WERI-Rb-1 (cell line): ENCODE measurements at regions not wholly inside any gene's neighbourhood (a gene's known extent, or its start where the extent isn't known, plus 50 kb on each side); places are given as distances from the start of the nearest gene placed in this dataset.

Experiments used
- DNase-seq: peaks from one replicate; pipeline ENCODE4 v3.0.0-alpha.2; 2020
- H3K27ac ChIP-seq: fragments of 250-450 bp; sonication (Bioruptor Pico); 2 replicates; pipeline ENCODE4 v1.5.1; 2020; ENCODE audit warnings: mild to moderate bottlenecking, moderate library complexity
- H3K27me3 ChIP-seq: fragments of 250-450 bp; sonication (Bioruptor Pico); 2 replicates; pipeline ENCODE4 v1.5.1; 2021; ENCODE audit warnings: mild to moderate bottlenecking, low read depth, moderate library complexity; ENCODE audit not compliant: insufficient read depth, severe bottlenecking
- H3K36me3 ChIP-seq: fragments of 250-450 bp; sonication (Bioruptor Pico); 2 replicates; pipeline ENCODE4 v1.5.1; 2020; ENCODE audit warnings: mild to moderate bottlenecking, moderate library complexity
- H3K4me3 ChIP-seq: 2 replicates; pipeline ENCODE4 v1.5.1; 2011; ENCODE audit warnings: low read depth, mild to moderate bottlenecking, control low read depth, low read length
- H3K9me3 ChIP-seq: fragments of 250-450 bp; sonication (Bioruptor Pico); 2 replicates; pipeline ENCODE4 v1.5.1; 2021; ENCODE audit warnings: mild to moderate bottlenecking, moderate library complexity; ENCODE audit not compliant: severe bottlenecking
- TF ChIP-seq, protein P1 (sequence below): IDR thresholded peaks from 2 replicates; pipeline ENCODE4 v1.5.1; 2011; ENCODE audit warnings: low read depth, mild to moderate bottlenecking, control low read depth, inconsistent platforms, low read length

DNA sequence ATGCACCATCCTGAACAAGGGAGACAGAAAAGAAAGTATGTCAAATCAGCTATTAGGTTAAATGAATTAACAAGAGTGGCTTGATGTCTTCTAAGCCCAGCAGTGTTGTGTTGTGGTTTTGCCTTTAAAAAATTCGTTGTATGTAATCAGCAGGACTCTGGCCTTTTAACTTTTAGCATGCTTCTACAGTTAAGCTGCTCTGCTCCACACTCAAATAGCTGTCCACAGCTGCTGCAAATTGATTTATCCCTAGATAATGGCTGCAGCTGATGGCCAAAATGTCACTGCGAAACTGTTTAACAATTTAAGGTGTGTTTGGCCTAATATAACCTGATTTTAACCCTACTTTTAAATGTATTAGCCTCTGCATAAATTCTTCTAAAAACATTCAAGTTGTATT lies 85.8 kb downstream of the CXXC4 start:
- Histone ChIP-seq H3K4me3 (no peak overlapping the region), H3K9me3 (no peaks in the 10 kb centered on the region), H3K27me3 (no peaks in the 10 kb centered on the region), H3K36me3 (no peaks in the 10 kb centered on the region), H3K27ac (no peak overlapping the region)
- TF ChIP-seq, protein P1, sequence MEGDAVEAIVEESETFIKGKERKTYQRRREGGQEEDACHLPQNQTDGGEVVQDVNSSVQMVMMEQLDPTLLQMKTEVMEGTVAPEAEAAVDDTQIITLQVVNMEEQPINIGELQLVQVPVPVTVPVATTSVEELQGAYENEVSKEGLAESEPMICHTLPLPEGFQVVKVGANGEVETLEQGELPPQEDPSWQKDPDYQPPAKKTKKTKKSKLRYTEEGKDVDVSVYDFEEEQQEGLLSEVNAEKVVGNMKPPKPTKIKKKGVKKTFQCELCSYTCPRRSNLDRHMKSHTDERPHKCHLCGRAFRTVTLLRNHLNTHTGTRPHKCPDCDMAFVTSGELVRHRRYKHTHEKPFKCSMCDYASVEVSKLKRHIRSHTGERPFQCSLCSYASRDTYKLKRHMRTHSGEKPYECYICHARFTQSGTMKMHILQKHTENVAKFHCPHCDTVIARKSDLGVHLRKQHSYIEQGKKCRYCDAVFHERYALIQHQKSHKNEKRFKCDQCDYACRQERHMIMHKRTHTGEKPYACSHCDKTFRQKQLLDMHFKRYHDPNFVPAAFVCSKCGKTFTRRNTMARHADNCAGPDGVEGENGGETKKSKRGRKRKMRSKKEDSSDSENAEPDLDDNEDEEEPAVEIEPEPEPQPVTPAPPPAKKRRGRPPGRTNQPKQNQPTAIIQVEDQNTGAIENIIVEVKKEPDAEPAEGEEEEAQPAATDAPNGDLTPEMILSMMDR, result no peak
- no peak for DNase-seq

DNA sequence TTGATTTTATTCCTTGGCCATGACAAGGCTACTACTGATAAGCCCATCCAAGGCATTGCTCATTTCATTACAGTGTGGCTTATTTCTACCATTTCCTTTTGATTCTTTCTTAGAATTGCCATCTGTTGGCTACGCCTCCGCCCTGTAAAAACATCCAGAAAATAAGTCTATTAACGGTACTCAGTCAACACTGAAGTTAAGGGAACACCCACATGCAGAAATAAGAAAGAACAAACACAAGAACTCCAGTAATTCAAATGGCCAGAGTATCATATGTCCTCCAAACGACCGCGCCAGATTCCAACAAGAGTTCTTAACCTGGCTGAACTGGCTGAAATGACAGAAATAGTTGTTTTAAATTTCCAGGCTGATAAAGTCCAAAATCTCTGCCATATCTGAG lies 90.3 kb downstream of the CXXC4 start:
- Histone ChIP-seq H3K36me3 (no peaks in the 10 kb centered on the region), H3K27me3 (no peaks in the 10 kb centered on the region), H3K4me3 (no peak overlapping the region), H3K27ac (no peak overlapping the region), H3K9me3 (peaks cover 3% of the 10 kb centered on the region)
- DNase-seq, result no peak
- TF ChIP-seq, protein P1, result no peak

DNA sequence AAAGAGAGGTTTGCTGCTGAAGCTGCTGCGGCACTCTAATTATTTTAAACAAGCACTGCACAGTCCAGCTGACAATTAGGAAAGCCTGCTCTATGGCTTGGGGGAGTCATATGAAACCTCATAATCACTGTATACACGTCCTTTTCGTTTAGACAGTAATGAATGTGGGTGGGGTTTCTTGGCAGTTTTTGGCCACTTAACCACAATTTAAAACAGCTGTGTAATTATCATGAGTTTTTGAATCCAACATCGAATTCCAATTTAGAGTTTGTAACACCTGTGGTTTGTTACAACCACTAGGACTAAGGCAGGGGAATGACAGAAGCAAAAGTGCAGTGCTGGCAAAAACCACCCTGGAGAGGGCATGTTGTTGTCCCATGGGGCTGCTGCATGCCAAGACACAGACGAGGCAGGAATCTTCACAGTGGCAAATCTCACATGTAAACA lies 99.5 kb downstream of the CXXC4 start:
- Histone ChIP-seq H3K27ac (no peak overlapping the region), H3K36me3 (no peaks in the 10 kb centered on the region), H3K4me3 (no peak overlapping the region), H3K9me3 (no peaks in the 10 kb centered on the region), H3K27me3 (no peaks in the 10 kb centered on the region)
- no peak for DNase-seq
- TF ChIP-seq, protein P1, result no peak

DNA sequence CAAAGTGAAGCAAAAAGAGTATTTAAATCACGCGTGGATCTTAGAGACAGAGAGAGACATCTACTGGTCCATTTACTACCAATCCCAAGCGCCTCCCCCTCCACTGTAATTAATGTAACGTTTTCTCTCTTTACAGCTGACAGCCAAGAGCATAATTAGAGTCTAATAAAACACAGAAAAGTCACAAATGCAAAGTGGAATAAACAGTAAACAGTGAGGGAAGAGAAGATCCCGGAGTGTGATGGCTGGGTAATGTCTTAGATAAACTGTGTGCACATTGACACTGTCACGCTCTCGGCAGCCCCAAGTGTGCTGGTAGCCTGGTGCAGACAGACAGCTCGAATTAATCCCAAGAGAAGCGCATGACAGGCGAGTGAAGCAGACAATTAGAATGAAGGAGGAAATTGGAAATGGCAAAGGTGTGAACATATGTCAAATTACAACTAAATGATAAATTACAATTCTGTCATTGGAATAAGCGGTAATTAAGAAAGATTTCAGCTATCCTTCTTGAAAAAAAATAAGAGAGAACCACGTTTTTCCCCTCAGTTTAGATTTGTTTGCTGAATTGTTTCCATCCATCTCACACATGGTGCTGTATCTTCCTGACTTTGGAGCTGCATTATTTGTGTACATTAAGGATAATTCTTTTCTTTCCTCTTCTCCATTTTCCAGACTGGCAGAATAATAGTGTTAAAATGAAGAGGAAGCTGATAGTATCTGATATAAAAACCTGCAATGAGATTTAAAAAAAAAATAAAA lies 100.1 kb downstream of the CXXC4 start:
- Histone ChIP-seq H3K9me3 (no peaks in the 10 kb centered on the region), H3K27ac (no peak overlapping the region), H3K4me3 (peak overlapping the region; percentile 54), H3K27me3 (no peaks in the 10 kb centered on the region), H3K36me3 (no peaks in the 10 kb centered on the region)
- TF ChIP-seq, protein P1, result peak; percentile 11; the same call in 1 of the 2 replicates
- peak; percentile 63 for DNase-seq

DNA sequence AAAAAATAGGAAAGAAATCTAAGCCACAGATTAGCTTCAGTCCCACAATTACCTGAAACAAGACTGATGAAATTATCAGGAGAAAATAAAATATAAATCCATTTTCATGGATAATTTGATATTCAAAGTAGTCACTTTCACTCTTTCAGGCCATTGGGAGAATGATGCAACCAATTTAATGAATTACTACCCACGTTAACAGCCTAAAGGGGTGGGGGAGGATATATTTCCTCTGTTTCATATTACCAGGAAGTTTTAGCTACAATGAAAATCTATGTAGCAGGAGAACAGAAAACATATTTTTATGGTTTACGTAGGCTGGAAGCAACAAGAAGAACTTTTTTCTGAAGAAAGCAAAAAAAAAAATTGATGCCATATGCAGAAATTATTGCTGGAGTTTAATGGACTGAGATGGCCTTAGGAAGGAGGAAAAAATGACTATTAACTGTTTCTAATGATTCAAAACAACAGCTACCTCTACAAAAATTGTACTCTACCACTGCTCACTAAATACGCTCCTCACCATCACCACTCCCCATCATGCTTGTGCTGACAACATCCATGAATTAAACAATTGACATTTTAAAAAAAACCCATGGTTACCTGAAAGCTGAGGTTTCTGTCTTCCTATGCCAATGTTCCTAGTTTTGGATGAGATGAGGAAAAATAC lies 100.9 kb downstream of the CXXC4 start:
- H3K27me3 ChIP-seq, result no peaks in the 10 kb centered on the region
- no peak overlapping the region for H3K27ac ChIP-seq
- no peaks in the 10 kb centered on the region for H3K9me3 ChIP-seq
- DNase-seq, result no peak
- TF ChIP-seq, protein P1, result no peak
- H3K4me3 ChIP-seq, result peak overlapping the region; percentile 54
- no peaks in the 10 kb centered on the region for H3K36me3 ChIP-seq
